GM19467 (cell line): ENCODE measurements at regions not wholly inside any gene's neighbourhood (a gene's known extent, or its start where the extent isn't known, plus 50 kb on each side); places are given as distances from the start of the nearest gene placed in this dataset.
"Not testable (repeated sequence)": the region's sequence is repeated elsewhere in the genome, so short reads cannot be mapped to it uniquely, and the experiment has no call there.

Source experiments
- ATAC-seq: cut with Tn5 transposase; IDR thresholded peaks from one replicate; pipeline ENCODE4 v1.9.1; 2021; ENCODE audit warnings: mild to moderate bottlenecking, moderate library complexity; ENCODE audit not compliant: unreplicated experiment

DNA sequence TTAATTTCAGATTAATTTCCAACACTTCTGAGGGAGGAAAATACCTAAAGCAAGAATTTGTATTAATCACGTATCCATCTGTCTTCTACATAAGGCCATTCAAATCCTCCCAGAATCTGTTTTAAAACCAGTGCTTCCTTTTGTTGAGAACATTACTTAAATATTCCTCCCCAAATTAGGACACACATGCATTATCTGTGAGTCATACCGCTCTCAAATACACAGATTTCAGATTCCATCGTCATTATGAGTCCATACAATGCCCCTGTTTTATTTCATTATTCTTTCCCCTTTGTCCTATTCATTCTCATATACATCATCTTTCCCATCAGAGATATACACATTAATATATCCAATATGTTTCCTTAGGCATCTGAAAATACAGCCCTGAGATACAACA is 57.3 kb upstream of the PRSS12 start:
- no peak for ATAC-seq

DNA sequence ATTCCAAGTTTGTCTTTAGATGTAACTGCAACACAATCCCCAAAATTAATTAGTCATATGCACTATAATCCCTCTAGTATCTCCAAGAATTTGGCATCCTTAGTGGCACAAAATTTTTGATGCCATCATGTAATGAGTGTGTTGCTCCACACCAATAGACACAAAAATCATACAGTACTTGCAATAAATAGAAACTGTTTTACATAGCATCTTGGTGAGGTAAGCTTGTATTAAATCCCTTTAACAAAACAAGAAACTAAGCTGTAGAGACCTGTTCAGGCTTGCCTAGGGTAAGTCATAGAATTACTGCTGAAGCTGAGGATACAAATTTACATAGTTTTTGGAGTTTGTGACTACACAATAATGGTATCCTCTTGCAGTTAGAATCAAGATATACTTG is 64.5 kb upstream of the PRSS12 start:
- ATAC-seq = no peak

DNA sequence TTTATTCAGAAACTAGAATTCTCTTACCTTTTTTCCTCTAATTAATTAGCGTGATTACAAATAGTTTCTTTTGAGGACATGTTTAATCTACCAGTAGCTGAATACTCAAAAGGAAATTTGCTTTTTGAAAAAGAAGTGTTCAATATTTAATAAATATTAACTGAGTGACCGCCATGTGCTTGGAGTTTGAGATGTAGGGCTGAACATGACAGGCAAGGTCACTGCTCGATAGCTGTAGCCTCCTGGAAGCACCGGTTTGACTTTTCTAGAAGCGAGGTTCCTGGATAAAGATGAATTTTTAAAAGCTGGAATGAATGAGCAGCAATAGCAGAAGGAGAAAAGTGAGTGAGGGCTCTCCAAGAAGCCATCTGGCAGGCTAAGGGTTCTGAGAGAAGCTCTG is 65.0 kb upstream of the PRSS12 start:
- ATAC-seq = not testable (repeated sequence)

DNA sequence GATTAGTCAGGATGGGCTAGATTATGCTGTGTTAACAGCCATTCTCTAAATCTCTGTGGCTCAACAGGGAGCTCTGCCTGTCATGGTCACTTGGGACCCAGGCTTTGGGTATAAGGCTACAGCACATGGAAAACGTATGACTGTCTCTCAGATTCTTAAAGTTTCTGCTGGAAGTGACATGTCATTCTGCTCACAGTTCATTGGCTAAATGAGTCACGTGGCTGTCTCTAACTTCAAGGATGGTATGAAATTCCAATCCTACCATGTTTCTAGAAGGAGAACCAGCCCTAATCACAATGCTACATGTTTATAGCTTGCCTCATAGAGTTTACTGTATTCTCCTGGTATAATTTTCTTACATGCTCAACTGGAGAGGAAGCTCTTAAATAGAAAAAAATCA is 65.6 kb upstream of the PRSS12 start:
- not testable (repeated sequence) for ATAC-seq

DNA sequence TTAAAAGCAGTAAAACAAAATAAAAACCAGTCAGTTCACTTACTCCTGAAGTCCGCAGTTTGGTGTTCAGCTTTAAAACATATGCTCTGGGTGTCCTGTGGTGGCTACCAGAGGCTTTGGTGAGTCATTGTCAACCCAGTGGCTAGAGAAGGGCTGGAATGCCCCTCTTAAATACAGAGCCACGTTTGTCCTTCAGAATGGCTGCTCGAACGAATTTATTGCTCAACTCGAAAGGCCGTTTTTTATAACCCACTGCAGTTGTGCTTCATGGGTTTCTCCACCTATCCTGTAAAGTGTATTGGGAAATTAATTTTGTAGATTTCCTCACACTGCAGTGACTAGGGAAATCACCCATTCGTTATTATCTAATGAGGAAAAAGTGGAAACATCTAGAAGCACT is 66.8 kb upstream of the PRSS12 start:
- ATAC-seq = not testable (repeated sequence)

DNA sequence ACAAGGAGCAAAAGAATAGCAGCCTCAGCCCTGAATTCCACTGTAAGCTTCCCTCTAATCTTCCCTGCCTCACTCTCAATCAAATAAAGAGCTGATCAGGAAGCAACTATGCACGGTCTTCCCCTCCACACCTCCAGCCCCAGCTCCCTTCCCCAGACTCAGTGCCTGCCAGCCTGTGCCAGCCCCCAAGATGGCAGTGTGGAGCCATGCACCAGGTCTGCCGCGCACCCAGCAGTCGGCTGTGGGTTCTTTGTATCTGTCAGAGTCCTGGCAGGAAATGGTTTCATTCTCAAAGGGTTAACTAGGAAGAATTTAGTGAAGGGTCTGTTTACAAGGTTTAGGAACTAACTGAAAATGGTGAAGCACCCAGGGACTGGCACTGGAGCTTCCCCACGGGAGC is 71.3 kb upstream of the PRSS12 start:
- ATAC-seq = not testable (repeated sequence)

DNA sequence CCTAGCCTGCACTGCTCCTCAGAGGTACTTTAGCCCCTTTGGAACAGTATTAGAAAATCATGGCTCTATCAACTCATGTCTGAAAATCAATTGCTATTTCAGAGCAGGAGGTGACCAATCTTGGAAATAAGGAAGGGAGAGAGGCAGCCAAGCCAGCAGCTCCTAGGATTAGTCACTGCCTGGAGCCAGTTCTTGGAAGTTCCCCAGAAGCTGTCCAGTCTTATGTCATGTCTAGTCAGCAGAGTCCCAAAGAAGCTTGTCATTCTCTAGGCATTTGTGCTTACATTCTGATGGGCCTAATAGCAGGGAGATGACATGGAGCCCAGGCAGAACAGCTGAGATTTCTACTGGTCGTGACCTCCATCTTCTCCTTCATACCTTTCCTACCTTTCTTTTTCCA is 76.1 kb upstream of the PRSS12 start:
- ATAC-seq = not testable (repeated sequence)

DNA sequence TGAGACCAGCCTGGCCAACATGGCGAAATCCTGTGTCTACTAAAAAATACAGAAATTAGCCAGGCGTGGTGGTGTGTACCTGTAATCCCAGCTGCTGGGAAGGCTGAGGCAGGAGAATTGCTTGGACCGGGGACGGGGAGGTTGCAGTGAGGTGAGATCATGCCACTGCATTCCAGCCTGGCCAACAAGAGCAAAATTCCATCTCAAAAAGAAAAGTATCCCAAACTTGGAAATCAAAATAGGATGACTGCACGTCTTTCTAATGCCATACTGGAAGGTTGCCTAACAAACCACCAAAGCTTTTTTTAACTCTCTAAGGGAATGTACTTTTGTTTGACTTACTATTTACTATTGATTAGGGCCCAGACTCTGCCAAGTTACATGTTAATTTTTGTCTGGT is 79.6 kb upstream of the PRSS12 start:
- ATAC-seq = not testable (repeated sequence)

DNA sequence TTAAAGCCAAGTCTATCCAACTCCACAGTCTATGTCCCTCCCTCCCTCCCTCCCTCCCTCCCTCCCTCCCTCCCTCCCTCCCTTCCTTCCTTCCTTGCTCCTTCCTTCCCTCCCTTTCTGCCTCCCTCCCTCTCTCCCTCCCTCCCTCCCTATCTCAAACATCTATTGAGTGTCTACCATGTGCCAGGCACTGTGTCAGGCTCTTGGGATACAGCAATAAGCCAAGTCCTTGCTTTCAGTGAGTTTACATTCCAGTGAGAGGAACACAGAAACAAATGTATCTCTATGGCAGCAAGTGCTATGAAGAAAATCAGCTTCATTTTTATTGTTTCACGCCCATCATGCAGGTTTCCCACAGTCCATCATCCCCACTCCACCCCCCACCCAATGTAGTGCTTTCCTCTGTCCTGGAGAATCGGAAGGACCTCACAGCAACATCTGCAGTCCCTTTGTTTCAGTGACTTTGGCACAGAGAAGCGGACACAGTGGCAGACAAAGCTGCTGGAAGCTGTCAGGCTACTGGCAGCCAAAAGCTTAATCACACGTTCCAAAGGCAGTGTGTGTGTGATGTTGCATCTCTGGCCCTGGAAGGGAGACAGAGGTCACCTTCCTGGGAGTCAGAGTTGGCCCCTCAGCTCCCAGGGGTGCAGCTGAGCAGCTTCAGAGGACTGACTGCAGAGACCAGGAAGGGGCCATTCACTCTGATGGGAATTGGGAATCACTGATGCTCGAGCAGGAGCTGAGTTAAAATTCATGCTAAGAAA is 81.0 kb upstream of the PRSS12 start:
- ATAC-seq = not testable (repeated sequence)

DNA sequence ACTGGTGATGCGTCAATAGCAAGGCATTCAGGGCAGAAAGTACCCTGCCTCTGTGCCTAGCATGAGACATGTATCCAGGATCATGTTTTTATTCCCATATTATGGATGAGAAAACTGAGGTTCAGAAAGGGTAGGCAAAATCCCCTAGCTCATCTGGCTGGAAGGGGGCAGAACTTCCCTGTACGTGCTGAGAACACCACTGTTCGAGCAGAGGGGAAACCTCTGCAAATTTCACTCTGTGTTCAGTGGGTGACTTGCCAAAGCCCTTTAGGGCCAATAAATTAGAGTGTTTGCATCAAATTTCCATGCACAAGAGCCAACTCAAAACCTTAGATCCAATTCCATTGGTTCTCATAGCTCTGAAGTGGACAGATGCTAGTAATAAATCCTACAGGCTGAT is 82.6 kb upstream of the PRSS12 start:
- ATAC-seq = not testable (repeated sequence)

DNA sequence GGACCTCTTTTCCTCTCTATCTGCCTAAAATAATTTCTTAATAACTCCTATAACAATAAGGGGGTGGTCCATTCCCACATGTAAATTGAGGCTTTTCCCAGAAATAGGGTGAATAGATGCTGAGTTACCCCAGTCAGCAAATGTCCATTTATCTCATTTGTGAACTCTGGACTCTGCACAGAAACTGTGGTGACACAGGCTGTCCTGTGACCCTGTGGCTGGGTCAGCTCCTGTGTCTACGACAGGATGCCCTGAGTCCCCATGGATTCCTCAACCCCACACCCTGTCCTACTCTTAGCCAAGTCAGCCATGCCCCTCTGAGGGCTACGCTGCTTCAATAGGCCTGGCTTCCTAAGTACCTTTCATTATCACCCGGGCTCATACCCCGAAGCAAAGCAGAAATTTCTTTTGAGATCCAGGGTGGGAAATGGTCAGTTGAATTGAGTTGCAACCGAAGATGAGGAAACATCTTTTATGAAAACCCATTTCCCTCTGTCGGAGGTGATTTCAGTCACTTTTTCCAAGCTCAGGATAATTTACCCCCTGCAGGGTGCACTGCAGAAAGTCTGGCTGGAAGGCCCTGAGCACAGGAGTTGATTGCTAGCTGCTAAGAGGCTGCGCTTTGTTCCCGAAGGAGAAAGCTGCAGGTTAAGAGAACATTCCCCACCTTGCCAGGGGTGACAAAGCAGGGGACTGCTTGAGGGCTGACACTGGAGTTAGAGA is 89.5 kb upstream of the PRSS12 start:
- ATAC-seq = not testable (repeated sequence)

DNA sequence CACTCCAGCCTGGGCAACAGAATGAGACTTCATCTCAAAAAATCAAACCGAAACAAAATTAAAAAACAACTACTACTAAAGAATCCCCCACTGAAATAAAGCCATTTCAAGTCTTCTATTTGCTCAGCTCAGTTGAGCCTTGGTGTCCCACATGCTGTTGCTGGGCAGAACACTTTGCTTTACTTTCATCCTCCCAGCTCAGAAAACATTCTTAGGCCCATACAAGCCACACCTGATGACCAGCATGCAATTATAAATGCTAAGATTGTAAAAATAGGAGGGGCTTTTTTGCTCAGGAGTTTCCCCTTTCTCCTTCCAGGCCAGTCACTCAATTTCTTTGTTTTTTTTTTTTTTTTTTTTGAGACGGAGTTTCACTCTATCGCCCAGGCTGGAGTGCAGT is 94.6 kb upstream of the PRSS12 start:
- not testable (repeated sequence) for ATAC-seq

DNA sequence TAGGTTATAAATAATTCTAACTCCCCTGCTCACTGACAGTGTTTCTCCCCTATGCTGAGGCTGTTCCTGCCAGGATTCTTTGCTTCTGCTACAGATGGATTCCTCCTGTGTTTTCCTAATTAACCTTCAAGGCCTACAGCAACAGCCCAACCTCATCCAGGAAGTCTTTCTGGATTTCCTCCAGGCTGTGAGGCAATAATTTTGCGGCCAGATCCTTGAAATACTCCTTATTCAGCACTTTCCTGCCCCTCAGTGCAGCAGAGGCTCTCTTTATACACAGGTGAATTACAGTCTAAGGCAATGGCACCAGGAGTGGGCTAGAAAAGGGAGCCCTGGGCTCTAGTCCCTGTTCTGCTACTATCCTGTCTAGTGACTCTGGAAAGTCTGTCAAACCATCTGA is 102.1 kb upstream of the PRSS12 start:
- ATAC-seq = not testable (repeated sequence)

DNA sequence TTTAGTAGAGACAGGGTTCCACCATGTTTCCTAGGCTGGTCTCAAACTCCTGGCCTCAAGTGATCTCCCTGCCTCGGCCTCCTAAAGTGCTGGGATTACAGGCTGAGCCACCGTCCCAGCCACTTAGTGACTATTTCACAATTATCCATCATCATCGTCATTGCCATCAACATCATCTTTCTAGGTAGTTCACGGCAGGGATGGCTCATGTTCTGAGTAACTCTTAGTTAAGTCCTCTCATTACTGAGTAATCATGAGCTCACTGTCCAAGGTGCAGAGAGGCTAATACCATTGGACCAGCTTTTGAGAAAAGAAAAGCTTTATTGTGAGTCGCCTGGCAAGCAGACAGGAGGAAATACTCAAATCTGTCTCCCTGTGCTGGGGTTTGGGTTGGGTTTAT is 108.6 kb upstream of the PRSS12 start:
- ATAC-seq = not testable (repeated sequence)

DNA sequence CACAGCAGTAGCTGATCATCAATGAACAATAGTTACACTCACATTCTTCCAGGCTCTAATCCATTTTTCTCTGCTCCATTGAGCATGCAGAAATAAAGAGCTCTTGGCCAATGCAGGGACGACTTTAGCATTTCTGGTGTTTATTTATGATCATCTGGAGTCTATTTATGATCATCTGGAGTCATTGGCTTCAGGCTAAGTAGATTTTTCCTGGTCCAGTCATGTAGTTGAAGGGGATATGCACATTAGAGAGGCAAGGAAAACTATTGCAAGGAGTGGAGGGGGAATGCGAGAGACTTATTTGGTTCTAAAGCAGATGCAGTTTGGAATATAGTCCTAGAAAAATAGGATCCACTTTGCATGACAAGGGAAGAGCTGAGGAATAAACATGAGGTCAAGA is 113.0 kb upstream of the PRSS12 start:
- not testable (repeated sequence) for ATAC-seq

DNA sequence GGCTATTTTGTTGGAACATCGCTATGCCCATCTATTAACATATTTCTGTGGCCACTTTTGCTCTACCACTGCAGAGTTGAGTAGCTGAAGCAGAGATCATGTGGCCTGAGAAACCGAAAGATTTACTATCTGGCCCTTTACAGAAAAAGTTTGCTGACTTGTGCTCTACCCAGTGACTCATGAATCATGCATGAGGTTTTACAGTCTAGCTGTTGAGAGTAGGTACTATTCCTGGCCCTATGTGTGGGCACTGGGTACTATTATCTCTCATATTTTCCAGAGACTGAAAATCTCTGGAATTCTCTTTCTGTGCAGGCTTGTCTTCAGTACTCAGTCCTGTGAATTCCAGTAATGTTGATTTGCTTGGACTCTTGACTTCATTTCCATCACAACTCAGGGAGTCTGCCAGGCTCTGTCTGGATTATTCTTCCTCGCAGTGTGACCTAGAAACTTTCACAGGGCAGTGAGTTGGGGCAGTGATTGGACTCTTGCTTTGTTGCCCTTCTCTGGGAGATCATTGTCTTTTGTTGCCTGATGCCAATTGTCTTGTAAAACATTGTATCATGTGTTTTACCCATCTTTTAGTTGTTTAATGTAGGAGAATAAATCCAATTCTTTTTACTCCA is 121.3 kb upstream of the PRSS12 start:
- ATAC-seq = not testable (repeated sequence)

DNA sequence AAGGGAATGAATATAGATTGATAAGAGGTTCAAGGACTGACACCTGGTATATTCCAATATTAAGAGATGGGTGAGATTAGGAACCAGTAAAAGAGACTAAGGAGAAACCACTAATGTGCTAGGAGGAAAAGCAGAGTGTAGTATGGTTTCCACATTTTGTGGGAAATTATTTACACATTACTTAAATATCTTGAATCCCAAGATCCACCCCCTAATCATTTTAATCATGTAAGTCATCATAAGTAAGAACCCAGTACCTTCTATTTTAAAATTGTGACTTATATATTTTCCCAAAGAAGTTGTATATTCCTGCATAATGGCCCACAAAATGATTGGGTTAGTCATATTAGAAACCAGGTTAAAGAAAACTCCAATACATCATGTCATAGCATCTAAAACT is 122.0 kb upstream of the PRSS12 start:
- ATAC-seq = not testable (repeated sequence)

DNA sequence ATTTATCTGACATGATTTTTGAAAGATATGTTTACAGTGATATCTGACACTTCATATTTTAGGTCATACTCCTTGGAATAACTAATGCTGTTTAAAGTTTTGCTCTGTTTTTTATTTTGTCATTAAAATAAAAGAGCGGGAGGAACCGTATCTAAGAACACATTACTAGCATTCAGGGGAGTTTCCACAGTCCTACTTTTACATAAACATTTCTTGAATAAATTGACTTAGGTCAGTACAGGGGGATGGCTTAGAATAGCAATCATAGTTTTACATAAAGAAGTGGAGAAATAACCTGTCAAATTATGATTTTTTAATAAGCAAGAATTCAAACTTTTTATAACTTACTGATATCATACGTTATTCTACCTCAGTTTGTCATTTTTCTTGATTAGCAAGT is 123.1 kb upstream of the PRSS12 start:
- not testable (repeated sequence) for ATAC-seq

DNA sequence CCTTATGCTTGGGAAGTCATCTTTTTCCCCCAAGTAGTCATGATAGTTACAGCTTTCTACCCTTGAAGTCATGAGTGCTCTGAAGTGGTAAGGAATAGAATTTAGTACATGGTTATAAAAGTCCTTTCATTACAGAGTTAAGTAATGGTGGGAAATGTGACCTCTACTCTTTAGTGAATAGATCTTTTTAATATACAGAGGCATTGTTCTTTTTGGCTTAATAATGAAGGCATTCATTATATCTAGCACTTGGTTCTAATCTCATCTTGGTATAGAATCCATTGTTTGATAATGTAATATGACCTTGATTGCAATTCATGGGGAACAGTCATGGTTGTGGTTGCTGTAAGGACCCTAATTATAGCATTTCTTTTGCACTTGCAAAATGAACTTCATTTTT is 125.0 kb upstream of the PRSS12 start:
- not testable (repeated sequence) for ATAC-seq

DNA sequence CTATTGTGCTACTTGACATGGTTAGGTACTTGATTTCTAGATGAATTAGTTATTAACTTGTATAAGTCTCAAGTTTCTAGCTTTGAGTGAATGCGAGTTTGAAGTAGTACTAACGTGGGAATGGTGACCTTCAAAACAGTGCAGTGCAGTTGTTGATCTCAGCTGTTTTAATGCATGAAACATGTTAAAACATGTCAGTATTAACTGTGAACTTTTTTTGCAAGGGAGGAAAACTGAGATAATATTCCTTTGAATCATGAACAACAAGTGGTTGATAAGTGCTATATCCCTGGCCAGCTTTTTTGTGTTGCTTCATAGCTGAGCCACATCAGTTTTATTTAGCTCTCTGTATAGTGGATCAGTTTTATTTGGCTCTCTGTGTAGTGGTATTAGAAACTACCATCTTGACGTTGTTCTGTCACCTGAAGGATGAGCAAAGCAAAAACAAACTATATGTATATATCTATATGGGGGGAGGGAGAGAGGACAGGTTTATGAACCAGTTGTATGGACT is 133.1 kb upstream of the PRSS12 start:
- ATAC-seq = not testable (repeated sequence)

DNA sequence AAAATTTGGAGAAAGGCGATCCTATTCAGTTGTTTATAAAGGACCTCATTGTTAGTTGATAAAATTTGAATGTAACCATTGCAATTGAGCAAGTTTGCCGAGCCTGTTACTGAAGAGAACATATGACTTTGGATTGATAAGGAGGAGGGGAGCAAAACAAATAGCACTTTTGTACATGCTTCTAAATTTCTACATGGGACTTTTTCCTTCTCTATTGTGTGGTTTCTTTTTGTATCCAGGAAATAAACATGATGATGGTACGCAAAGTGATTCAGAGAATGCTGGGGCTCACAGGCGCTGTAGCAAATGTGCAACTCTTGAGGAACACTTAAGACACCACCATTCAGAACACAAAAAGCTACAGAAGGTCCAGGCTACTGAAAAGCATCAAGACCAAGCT is 140.2 kb upstream of the PRSS12 start:
- not testable (repeated sequence) for ATAC-seq

DNA sequence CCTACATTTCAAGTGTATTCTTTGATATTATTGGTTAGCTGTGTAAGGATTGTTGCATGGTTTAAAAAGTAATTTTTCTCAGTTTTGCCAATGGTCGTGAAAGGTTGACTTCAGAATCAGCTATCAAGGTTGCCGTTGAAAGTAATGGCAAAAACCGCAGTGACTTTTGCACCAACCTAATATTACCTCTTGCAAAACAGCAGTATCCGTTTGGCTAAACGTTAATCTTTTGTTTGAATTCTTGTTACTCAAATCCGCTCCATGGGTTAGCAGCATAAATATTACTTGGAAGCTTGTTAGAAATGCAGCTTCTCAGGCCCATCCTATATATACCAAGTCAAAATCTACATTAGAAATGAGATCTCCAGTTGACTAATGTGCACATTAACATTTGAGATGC is 141.6 kb upstream of the PRSS12 start:
- not testable (repeated sequence) for ATAC-seq
